Right lobe of liver (tissue), 4 donors: ENCODE measurements at regions not wholly inside any gene's neighbourhood (a gene's known extent, or its start where the extent isn't known, plus 50 kb on each side); places are given as distances from the start of the nearest gene placed in this dataset.

Source experiments
- POLR2A ChIP-seq: fragments of 450-650 bp; IDR thresholded peaks from one replicate; pipeline ENCODE4 v1.6.1; 2017; ENCODE audit warnings: antibody characterized with exemption, mild to moderate bottlenecking
- TF ChIP-seq, protein P1 (sequence below), 4 donors: fragments of 200-600 bp in 3 of 4; fragments of 450-650 bp in 1 of 4; IDR thresholded peaks; one replicate each; pipeline versions ENCODE4 v1.5.1 to v1.8.0; 2016 to 2022; ENCODE audit warnings: antibody characterized with exemption in 4 of 4, mild to moderate bottlenecking in 2 of 4
- donor health status: DM: no; HTN: no; CAD: no.
- donor health status: DM: no; HTN: no; CAD: no.
- donor health status: DM: no; HTN: yes; CAD: no.

DNA sequence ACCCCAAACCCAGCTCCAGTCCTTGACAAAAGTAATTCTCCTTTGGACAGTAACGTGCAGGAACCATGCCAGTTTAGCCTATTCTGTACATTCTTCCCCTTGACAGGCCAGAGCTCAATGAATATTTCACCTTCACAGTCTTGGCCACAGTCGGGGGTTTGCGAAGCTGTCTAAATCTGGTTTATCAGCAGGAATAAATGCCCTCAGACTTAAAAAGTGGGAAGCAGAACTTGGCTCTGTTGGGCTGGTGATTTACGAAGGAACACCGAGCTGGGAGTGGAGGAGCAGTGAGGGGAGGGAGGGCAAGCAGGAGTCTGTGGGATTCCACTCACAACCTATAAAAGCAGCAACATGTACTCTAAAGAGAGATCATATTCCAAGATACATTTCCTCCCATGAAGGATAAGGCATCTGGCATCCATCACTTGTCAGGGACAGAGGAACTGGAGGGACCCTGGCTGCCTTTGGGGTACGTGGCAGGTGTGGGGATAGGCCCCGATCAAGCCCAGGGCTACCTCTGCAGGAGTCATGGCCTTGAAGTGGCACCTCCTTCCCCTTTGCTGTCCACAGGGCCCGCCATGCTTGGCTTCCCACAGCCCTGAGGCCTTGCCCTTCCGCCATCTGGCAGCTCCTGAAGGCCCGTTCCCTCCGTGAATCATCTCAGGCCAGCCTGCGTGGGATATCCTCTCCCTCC lies 154.3 kb downstream of the ADAMTS15 start:
- TF ChIP-seq, protein P1, sequence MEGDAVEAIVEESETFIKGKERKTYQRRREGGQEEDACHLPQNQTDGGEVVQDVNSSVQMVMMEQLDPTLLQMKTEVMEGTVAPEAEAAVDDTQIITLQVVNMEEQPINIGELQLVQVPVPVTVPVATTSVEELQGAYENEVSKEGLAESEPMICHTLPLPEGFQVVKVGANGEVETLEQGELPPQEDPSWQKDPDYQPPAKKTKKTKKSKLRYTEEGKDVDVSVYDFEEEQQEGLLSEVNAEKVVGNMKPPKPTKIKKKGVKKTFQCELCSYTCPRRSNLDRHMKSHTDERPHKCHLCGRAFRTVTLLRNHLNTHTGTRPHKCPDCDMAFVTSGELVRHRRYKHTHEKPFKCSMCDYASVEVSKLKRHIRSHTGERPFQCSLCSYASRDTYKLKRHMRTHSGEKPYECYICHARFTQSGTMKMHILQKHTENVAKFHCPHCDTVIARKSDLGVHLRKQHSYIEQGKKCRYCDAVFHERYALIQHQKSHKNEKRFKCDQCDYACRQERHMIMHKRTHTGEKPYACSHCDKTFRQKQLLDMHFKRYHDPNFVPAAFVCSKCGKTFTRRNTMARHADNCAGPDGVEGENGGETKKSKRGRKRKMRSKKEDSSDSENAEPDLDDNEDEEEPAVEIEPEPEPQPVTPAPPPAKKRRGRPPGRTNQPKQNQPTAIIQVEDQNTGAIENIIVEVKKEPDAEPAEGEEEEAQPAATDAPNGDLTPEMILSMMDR (IDR thresholded peaks at IDR 0.05), result no peak
- TF ChIP-seq POLR2A, result no peak
